Epithelial cell of esophagus (primary cell): ENCODE measurements at regions not wholly inside any gene's neighbourhood (a gene's known extent, or its start where the extent isn't known, plus 50 kb on each side); places are given as distances from the start of the nearest gene placed in this dataset.

ENCODE experiments used
- DNase-seq: peaks from one replicate; pipeline ENCODE4 v3.0.0; 2010; ENCODE audit warnings: low read depth
- H3K4me3 ChIP-seq: 2 replicates; pipeline ENCODE4 v1.5.1; 2011; ENCODE audit warnings: mild to moderate bottlenecking, low read length, control low read depth
- TF ChIP-seq, protein P1 (sequence below): IDR thresholded peaks from 2 replicates; pipeline ENCODE4 v1.5.1; 2011; ENCODE audit warnings: low read depth, mild to moderate bottlenecking, low read length, control low read depth, inconsistent platforms; ENCODE audit not compliant: insufficient read depth; ENCODE audit errors: missing control alignments

DNA sequence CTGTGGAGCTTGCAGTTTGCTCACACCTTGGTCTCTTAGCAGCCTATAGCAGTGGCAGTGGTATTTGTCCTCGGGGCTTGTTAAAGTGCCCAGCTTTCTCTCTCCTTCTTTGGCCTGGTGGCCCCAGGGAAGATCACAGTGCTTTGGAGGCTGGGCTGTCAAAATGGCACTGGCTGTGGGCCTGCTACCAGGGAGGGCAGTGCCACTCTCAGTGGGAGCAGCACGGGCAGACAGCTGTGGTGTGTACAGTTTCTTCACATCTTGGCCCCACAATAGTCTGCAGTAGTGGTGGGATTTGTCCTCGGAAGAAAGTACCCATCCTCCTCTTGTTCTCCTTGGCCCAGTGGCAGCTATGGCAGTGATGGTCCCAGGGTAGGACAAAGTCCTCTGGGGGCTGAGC, 164.4 kb upstream of the GORAB start:
- TF ChIP-seq, protein P1, sequence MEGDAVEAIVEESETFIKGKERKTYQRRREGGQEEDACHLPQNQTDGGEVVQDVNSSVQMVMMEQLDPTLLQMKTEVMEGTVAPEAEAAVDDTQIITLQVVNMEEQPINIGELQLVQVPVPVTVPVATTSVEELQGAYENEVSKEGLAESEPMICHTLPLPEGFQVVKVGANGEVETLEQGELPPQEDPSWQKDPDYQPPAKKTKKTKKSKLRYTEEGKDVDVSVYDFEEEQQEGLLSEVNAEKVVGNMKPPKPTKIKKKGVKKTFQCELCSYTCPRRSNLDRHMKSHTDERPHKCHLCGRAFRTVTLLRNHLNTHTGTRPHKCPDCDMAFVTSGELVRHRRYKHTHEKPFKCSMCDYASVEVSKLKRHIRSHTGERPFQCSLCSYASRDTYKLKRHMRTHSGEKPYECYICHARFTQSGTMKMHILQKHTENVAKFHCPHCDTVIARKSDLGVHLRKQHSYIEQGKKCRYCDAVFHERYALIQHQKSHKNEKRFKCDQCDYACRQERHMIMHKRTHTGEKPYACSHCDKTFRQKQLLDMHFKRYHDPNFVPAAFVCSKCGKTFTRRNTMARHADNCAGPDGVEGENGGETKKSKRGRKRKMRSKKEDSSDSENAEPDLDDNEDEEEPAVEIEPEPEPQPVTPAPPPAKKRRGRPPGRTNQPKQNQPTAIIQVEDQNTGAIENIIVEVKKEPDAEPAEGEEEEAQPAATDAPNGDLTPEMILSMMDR: no peak
- DNase-seq: no peak
- no peak overlapping the region for H3K4me3 ChIP-seq

DNA sequence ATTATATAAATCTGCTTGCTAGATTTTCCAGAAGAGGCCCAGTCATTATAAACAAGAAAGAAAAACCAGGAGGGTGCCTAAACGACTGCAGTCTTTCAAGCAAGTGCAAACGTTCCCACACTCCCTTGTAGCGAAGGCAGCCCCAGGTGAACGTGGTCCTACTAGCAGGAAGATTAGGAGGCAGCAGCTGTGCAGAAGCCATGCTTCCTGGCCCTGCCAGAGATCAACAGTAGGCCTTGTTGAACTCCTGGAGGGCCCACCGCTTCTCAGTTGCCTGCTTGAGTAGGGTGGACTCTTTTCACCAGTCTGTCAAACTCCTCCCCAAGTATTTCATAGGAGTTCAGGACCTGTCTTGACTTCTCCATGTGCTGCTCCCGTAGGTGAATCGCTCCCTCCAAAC, 163.0 kb upstream of the GORAB start:
- H3K4me3 ChIP-seq: no peak overlapping the region
- TF ChIP-seq, protein P1: no peak
- no peak for DNase-seq

DNA sequence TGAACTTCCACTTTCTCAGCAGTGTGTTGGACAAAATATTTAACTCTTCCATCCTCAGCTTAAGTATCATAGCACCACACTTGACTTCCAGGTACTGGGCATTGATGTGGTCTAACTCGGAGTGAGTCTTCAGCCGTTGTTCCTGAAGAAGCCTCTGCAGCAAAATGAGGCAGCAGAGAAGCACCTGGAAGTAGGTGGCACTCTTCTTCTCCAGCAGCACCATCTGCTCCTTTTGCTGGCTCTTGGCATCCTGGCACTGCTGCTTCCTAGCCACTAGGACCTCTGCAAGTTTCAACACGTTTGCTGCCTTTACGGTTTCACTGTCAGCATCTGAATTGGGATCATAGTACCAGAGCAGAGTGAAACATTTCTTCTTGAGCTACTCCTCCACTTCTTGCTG, 162.5 kb upstream of the GORAB start:
- TF ChIP-seq, protein P1: no peak
- no peak for DNase-seq
- H3K4me3 ChIP-seq: no peak overlapping the region

DNA sequence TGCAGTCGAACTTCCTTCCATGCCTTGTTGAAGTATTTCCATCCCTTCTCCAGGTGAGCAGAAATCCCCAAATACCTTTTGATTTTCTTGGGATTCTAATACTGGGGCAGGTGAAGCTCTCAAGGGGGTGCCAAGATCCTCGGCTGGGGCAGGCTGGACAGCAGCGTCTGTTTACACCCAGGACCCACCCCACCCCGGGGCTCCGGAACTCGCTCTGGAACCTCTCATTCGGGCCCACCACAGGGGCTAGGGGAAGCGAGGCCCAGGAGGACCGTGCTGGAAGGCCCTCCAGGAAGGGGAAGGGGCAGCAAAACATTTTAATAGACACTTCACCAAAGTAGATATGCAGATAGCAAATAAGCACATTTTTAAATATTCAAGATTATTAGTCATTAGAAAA, 161.9 kb upstream of the GORAB start:
- no peak for DNase-seq
- H3K4me3 ChIP-seq: no peak overlapping the region
- TF ChIP-seq, protein P1: no peak

DNA sequence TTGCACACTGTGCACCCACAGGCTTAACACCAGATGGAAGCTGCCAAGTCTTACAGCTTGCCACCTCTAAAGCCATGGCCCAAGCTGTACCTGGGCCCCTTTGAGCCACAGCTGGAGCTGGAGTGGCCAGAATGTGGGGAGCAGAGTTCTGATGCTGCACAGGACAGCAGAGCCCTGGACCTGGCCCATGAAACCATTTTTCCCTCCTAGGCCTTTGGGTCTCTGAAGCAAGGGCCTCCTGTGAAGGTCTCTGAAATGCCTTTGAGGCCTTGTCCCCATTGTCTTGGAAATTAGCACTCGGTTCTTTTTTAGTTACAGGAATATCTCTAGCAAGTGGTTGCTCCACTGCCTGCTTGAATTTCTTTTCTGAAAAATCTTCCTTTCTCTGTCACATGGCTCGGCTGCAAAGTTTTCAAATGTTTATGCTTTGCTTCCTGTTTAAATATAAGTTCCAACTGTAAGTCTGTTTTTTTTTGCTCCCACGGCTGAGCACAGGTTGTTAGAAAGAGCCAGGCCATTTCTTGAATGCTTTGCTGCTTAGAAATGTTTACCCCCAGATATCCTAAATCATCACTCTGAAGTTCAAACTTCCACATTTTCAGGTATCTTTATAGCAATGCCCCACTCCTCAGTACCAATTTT, 156.8 kb upstream of the GORAB start:
- no peak overlapping the region for H3K4me3 ChIP-seq
- TF ChIP-seq, protein P1: no peak
- DNase-seq: no peak

DNA sequence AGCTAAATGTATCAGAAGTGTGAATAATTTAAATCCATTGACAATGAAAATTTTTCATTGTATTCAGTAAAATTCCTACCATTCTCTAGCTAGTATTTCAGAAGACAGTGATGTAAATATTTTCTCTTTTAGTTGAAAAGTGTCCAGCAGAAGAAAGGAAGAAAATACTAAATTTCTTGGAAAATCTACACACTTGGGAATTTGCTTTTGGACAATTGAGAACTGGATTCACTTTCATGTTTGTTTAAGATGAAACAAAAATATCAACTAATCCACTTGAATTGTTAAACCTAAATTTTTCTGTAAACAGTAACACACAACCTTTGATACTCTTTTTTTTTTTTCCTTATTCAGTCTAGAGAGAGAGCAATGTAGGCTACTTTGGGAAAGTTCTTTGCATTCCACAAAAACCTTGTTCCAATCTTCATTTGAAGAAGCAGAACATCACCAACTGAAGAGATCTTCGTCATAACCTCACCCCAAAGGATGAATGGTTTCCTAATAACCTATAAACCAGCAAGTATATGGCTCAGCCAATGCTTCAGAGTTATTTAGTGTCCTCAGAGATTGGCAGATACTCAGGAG, 155.1 kb upstream of the GORAB start:
- no peak overlapping the region for H3K4me3 ChIP-seq
- DNase-seq: no peak
- TF ChIP-seq, protein P1: no peak

DNA sequence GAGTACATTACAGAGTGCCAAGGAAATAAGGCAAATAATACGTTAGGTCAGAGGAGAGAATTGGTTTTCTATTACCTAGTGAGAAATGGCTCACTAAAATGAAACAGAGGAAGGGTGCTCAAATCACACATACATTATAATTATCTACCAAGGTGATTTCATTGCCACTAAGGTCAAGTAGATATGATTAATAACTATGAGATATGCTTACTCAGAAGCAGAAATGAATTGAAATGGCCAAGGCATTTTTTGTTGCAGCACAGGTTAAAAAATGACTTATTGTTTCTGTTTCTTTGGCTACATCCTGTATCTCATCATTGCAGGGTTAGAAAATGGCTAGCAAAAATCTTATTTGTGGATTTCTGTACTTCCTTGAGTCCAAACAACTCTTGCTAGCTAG, 154.5 kb upstream of the GORAB start:
- DNase-seq: no peak
- TF ChIP-seq, protein P1: no peak
- H3K4me3 ChIP-seq: no peak overlapping the region
